Activated naive CD4-positive, alpha-beta T cell treated with anti-CD3 and anti-CD28 coated beads, Interleukin-2, amount 50 U/mL, for 72 hours (primary cell): ENCODE measurements at regions not wholly inside any gene's neighbourhood (a gene's known extent, or its start where the extent isn't known, plus 50 kb on each side); places are given as distances from the start of the nearest gene placed in this dataset.

Experiments
- ATAC-seq, 2 donors: fragments of 150-1000 bp; cut with Tn5 transposase; 2 replicates each; pipeline ENCODE4 v1.10.0; 2021; ENCODE audit warnings: mild to moderate bottlenecking in 2 of 2, moderate library complexity in 2 of 2
- DNase-seq, 2 donors: peaks; one replicate each; pipeline ENCODE4 v3.0.0; 2021 to 2022; ENCODE audit warnings: low spot score in 2 of 2
- H3K27ac Mint-ChIP-seq, 2 donors: one replicate each; pipeline ENCODE4 v1.8.0; 2022; ENCODE audit warnings: mild to moderate bottlenecking in 2 of 2, mixed read lengths in 2 of 2
- H3K36me3 Mint-ChIP-seq, 2 donors: one replicate each; pipeline ENCODE4 v1.8.0; 2022; ENCODE audit warnings: mixed read lengths in 2 of 2
- H3K9me3 Mint-ChIP-seq, 2 donors: one replicate each; pipeline ENCODE4 v1.8.0; 2022; ENCODE audit warnings: mixed read lengths in 2 of 2

DNA sequence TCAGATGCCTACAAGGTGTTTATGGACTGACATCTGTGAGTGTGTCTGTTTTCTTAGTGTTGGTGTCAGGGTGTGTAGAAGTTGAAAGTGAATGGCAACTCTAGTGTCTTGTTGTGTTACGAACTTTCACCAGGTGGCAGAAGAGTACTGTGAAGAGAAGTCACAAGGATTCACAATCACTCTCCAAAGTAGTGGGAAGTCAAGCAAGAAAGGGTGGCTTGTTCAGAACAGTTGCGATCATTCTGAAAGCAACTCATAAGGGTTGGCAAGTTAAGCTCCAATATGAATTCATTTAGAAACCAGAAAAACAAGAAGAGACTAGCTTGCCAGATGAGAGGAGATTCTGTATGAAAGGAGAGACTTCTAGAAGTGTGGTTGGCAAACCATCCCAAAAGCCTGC is 86.1 kb downstream of the FASLG start:
- ATAC-seq (peak; percentile 51 to 92), DNase-seq (peak in 1 of 2 donors; percentile 50)
- peaks cover 0 to 4% of the 10 kb centered on the region in 2 donors for H3K9me3 Mint-ChIP-seq
- peak overlapping the region in 1 of 2 donors; percentile 29 for H3K27ac Mint-ChIP-seq
- no peaks in the 10 kb centered on the region for H3K36me3 Mint-ChIP-seq

DNA sequence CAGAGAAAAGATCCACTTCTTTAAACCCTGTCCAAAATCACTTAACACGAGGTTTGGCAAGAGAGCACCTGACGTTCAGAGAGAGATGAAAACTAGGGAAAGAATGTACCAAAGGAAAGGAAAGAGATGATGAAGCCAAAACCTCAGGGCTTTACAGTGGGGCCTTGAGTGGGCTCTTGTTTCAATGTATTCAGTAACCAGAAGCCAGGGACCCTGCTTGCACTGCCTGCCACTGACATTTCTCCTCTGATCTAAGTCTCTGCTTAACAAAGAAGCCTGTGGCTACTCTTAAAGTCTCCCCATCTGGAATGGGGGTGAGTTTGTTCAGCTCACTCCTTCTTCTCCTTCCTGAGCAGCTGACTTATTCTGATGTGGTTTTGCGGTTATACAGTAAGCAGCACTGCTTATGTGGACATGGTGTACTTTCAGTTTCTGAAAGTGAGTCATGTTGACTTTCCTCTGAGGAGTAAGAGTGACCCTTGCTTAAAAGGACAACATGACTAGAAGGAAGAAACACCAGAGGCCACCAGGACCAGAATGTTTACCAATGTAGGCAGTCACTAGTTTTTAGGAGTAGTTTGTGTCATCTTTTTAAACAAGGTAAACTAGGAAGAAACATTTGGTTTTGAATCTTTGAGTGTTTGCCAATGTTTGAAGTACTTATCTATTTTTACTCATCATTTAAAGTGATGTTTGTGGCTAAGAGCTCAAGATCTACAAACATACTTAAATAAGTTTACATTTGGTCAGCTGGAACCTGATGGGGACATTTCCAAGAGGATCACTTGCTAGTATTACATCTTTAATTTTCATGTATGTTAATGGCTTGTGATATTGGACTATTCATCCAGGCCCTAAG is 87.4 kb downstream of the FASLG start:
- no peaks in the 10 kb centered on the region for H3K36me3 Mint-ChIP-seq
- ATAC-seq: peak; percentile 71 to 92
- H3K27ac Mint-ChIP-seq: peak overlapping the region in 1 of 2 donors; percentile 29
- DNase-seq: peak in 1 of 2 donors; percentile 57
- H3K9me3 Mint-ChIP-seq: peaks cover 0 to 4% of the 10 kb centered on the region in 2 donors

DNA sequence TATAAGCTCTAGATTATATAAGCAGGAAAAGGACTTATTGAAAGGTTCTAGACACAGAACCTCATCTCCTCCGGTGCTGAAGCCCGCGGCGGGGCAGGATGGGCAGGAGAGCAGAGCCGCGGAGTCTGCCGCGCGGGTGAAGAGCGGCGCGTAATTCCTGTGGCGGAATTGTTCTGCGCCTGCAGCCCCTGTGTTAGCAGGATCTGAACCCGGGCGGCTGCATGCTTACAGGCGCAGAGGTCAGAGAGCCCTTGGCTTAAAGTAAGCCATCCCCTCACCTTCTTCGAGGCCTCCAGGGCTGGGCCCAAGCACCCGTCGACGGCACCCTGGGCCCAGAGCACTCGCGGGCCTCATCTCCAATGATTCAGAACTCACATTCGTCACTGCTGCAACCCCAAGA is 89.3 kb downstream of the FASLG start:
- DNase-seq: no peak
- Mint-ChIP-seq H3K36me3 (no peaks in the 10 kb centered on the region), H3K9me3 (peaks cover 0 to 4% of the 10 kb centered on the region in 2 donors)

DNA sequence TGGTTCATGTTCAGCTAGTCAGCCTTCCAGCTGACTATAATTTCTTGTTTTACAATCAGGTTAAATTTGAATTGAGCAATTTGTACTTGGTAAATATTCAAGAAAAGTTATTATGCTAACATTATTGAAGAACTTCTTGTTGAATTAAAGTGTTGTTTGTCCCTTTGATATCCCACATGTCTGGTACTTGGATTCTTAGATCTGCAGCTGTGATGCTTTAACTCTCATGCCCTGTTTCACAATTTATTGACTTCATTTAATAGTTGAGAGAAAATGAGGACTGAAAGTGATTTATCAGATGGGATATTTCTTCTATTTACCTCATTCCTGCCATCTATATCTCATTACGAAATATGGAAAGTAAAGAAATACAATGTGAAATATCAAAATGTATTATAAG is 92.8 kb downstream of the FASLG start:
- no peaks in the 10 kb centered on the region for H3K36me3 Mint-ChIP-seq
- H3K9me3 Mint-ChIP-seq: peaks cover 0 to 4% of the 10 kb centered on the region in 2 donors
- DNase-seq (no peak), ATAC-seq (no peak)
- H3K27ac Mint-ChIP-seq: no peak overlapping the region

More for the DNA sequence above, 89.3 kb downstream of the FASLG start:
- ATAC-seq: no peak
- H3K27ac Mint-ChIP-seq: no peak overlapping the region

DNA sequence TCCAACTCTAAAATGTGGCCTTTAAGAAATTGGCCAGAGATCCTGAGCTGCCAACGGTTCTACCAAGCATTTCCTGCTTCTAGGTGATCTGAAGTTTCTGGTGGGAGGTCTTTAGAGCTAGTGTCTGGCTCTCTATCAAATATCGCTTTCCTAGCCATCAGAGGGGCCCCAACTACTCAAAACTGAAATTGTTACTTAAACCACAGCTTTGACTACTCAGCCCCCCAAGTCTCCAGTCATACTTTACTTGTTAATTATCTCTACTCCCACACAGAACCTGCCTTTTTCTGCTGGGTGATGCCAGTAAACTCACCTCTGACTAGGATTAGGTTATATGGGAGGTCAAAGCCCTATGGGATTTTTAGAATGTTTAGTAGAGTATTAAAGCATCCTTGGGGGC is 95.1 kb downstream of the FASLG start:
- peaks cover 0 to 5% of the 10 kb centered on the region in 2 donors for H3K36me3 Mint-ChIP-seq
- H3K9me3 Mint-ChIP-seq: no peaks in the 10 kb centered on the region
- H3K27ac Mint-ChIP-seq: no peak overlapping the region
- ATAC-seq (peak; percentile 72 to 87), DNase-seq (no peak)

DNA sequence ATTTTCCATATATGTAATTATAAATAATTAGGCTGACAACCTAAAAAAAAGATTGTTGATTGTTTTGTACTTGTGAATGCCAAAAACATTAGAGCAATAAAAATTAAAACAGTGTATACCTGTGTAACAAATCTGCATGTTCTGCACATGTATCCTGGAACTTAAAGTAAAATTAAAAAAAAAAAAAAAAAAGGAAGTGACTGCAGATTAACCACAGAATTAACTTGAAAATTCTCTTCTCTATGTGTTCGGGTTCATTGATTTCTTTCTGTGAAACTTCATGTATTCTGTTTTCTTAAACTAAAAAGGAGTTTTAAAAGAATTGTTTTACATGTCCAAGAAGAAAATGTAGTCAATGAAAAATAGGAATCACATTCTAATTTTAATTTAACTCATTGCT is 95.7 kb downstream of the FASLG start:
- H3K27ac Mint-ChIP-seq: no peak overlapping the region
- peaks cover 0 to 5% of the 10 kb centered on the region in 2 donors for H3K36me3 Mint-ChIP-seq
- ATAC-seq (no peak), DNase-seq (no peak)
- H3K9me3 Mint-ChIP-seq: no peaks in the 10 kb centered on the region

DNA sequence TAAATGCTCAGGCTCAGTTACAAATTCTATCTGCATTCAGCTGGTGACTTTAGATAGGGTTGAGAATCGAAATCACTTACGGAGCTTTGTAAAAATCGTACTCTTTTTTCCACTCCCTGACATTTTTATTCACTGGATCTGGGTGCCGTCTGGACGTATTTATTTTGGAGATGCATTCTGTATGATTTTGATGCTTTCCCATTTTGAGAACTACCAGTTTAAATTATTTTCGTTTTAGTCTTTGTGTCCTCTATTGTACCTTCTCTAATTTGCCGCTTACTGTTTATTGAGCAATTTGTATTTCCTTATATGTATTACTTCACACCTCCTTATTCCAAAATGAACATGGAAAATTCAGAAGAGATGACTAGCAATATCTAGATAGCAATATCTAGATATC is 96.2 kb downstream of the FASLG start:
- ATAC-seq: no peak
- no peak for DNase-seq
- no peak overlapping the region for H3K27ac Mint-ChIP-seq
- H3K36me3 Mint-ChIP-seq: peaks cover 0 to 5% of the 10 kb centered on the region in 2 donors
- H3K9me3 Mint-ChIP-seq: no peaks in the 10 kb centered on the region

DNA sequence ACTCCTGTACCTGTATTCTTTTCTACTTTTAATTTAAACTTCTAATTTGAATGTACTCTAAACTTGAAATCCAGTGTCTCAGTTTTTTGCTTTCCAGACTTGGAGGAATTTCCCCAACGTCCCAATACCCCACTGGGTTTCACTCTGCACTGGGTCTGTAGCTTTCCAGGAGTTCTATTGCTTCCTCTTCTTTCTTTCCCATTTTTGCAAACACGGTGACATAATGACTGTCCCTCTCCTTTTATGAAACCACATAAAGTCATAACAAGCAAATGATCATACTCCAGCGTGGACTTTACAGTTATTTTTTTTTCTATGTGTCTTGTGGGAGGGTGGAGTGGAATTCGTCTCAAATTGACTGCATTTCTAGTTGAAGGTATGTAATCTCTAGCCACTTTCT is 97.1 kb downstream of the FASLG start:
- no peak overlapping the region for H3K27ac Mint-ChIP-seq
- DNase-seq (no peak), ATAC-seq (peak; percentile 48 to 63)
- peaks cover 0 to 10% of the 10 kb centered on the region in 2 donors for H3K36me3 Mint-ChIP-seq
- H3K9me3 Mint-ChIP-seq: no peaks in the 10 kb centered on the region

DNA sequence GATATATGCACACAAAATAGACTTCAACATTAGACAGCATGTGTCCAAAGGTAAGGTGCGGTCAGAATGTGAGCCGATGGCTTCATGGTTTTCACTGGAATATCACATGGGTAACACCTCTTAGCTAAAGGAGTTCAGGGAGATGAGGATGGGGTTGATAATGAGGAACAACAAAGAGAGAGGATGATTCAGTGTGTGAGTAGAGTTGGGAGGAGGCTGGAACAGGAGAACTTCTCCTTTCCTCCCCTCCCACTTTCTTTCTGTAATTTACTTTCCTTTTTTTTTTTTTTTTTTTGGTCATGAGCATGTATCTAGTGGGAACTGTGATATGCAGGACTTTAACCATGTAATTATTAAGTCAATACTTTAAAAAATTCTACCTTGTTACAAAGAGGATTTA is 99.4 kb downstream of the FASLG start:
- Mint-ChIP-seq H3K36me3 (peaks cover 0 to 10% of the 10 kb centered on the region in 2 donors), H3K9me3 (peaks cover 0 to under 1% of the 10 kb centered on the region in 2 donors), H3K27ac (no peak overlapping the region)
- DNase-seq (no peak), ATAC-seq (no peak)

DNA sequence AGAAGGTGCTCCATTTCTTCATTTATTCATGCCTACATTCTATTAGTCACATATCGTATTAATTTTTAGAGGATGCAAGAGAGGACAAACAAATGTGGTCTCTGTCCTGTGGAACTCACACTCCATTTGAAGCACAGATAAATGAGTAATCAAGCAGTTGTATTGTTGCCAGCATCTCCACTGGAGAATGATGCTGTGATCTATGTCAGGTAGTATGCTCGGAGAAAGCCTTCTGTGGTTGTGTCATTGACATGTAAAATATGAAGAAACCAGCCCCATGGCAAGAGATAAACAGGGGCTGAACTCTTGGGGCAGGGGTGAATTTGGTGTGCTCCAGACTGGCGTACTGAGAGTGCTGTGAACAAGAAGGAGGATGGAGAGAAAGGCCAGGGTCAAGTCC is 101.2 kb downstream of the FASLG start:
- Mint-ChIP-seq H3K36me3 (peaks cover 0 to 10% of the 10 kb centered on the region in 2 donors), H3K9me3 (peaks cover 0 to 6% of the 10 kb centered on the region in 2 donors), H3K27ac (no peak overlapping the region)
- ATAC-seq (no peak), DNase-seq (no peak)

DNA sequence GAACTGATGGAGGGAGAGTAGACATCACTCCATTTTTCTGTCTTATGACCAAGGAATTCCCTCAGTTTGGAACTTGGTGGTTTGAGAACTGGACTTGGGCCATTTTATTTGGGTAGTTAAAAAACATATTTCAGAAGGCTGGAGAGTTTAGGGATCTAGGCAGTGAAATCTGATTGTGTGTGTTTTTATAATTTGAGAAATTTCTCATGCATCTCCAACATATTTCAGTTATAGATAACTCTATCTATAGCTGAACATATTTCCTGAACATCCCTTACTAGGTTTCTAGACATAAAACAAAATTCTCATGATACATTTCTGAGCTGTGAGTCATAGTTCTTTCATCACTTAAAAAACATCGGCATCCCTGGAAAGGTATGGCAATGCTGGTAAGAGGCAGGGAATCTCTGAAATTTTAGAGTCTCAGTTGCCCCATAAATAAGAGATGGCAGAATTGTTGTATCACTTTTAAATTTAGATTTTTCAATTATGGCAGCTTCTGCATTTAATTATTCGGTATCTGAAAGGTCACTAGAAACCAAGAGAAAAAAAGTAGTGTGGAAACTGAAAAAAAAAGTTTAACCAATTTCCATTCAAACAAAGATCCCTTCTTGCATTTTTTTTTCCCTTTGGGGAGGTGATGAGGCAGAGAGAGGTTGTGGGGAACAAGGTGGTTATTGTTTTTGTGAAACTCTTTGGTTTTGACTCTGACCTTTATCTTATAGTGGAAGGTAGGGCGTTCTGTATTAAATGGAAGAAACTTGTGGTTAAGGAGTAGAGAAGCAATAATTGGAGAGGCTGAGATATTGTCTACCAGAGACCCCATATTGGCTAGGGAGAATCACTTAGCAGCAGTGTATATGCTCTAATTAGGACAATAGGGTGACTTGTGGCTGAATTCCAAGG is 102.9 kb downstream of the FASLG start:
- peak; percentile 77 to 81 for ATAC-seq
- H3K9me3 Mint-ChIP-seq: peaks cover 0 to 6% of the 10 kb centered on the region in 2 donors
- DNase-seq: no peak
- H3K27ac Mint-ChIP-seq: peak overlapping the region in 1 of 2 donors; percentile 71
- H3K36me3 Mint-ChIP-seq: peaks cover 0 to 10% of the 10 kb centered on the region in 2 donors

DNA sequence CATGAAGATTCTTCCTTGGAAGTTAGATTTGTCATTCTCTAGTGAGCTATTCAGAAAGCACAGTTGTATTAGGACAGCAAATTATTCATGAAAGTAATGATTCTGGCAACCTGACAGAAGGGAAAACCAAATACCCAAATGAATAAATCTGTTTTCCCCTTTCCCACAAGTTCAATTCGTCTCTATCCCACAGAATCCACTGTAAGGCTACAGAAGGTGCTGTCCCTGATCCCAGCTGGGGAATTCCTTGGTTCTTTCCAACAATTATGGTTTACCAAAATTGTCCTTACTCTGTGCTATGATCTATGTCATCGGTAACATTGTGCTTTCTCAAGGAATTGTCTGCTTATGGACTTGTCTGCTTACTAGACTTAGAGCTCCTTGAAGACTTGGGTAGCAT is 104.2 kb downstream of the FASLG start:
- peaks cover 0 to 7% of the 10 kb centered on the region in 2 donors for H3K36me3 Mint-ChIP-seq
- peaks cover 0 to 6% of the 10 kb centered on the region in 2 donors for H3K9me3 Mint-ChIP-seq
- peak overlapping the region in 1 of 2 donors; percentile 71 for H3K27ac Mint-ChIP-seq
- DNase-seq (no peak), ATAC-seq (peak in 1 of 2 donors; percentile 65)

DNA sequence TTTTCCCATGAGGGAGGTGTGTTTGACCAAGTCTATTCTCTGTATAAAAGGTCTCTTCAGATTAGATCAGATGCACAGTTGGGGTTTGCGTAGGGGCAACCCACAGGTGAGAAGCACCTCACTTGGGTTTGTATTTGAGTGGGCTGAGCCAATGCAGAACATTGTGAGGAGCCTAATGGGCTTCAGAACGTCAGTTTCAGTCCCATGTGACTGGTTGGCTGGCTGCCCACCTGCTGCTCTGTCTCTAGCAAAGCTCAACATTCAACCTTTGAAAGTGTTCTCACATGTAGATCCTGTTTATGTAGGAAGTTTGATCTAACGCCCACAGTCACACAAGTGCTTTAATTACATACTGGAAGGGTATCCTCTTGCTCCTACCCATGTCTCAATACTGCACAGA is 105.5 kb downstream of the FASLG start:
- no peak for DNase-seq
- H3K9me3 Mint-ChIP-seq: peaks cover 0 to 6% of the 10 kb centered on the region in 2 donors
- H3K36me3 Mint-ChIP-seq: peaks cover 0 to 4% of the 10 kb centered on the region in 2 donors
- peak; percentile 36 to 39 for ATAC-seq
- H3K27ac Mint-ChIP-seq: no peak overlapping the region

DNA sequence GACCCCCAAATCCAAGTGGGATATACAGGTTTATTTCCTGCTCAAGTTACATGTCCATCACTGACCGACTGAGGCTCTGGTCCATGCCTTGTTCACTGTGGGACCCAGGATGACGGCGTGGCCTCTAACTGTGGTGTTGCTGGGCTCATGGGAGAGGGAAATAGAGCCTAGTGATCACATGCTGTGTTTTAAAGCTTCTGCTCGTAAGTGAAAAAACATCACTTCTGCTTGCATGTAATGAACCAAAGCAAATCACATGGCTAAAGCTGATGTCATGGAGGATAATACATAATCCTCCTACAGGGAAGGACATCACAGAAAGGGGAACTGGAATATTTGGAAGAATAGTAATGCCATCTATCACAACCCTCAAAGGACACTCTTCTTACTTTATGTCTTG is 107.6 kb downstream of the FASLG start:
- DNase-seq (no peak), ATAC-seq (no peak)
- Mint-ChIP-seq H3K36me3 (no peaks in the 10 kb centered on the region), H3K9me3 (peaks cover 0 to 6% of the 10 kb centered on the region in 2 donors), H3K27ac (no peak overlapping the region)

DNA sequence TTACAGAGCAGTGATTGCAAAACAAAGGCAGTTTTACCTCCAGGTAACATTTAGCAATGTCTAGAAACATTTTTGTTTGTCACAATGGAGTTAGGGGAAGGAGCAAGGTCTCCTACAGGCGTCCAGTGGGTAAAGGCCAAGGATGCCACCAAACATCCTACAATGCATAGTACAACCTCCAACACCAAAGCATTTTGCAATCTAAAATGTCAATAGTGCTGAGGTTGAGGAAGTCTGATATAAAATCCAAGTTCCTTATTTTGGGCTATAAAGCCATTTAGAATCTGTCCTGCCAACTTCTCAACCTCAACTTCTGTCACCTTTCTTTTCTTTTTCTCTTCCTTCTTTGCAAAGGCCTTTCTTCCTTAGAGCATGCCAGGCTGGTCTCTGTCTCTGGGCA is 111.2 kb downstream of the FASLG start:
- no peaks in the 10 kb centered on the region for H3K36me3 Mint-ChIP-seq
- ATAC-seq: no peak
- H3K9me3 Mint-ChIP-seq: no peaks in the 10 kb centered on the region
- DNase-seq: no peak
- H3K27ac Mint-ChIP-seq: no peak overlapping the region

DNA sequence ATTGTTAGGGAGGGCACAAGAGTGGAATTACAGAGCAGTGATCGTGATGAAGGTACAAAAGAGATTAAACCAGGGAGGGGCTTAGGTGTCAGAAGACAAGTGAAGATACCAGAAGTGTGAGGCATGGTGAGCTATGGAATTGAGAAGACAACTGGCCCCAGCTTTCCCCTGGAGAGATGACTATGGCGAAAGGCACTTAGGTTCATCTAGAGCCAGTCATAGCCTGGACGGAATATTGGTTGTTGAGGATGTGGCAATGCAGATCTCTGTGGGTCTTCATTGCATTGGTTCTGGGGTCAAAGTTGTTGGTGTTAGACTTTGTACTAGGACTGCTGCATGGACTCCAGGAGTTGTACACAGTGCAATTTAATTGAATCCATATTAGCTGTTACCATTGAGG is 115.7 kb downstream of the FASLG start:
- H3K36me3 Mint-ChIP-seq: no peaks in the 10 kb centered on the region
- no peak overlapping the region for H3K27ac Mint-ChIP-seq

DNA sequence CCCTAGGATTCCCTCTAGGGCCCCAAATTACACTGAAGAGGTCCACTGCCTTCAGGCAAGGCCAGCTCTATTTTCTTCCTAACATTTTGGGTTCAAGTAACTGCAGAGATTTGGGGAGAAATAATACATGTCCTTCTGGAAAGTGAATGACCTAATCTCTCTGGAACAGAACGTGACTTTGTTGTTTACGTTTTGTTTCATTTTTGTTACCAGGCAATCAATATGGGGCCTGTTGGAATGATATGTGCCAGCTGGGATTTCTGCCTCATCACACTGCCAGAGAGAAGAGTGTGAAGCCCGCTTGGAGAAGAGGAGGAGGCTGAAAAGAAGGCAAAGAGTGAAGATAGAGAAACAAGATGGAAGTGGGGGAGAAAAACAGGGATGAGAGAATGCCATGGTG is 116.7 kb downstream of the FASLG start:
- H3K36me3 Mint-ChIP-seq: no peaks in the 10 kb centered on the region
- no peaks in the 10 kb centered on the region for H3K9me3 Mint-ChIP-seq
- ATAC-seq (no peak), DNase-seq (no peak)
- no peak overlapping the region for H3K27ac Mint-ChIP-seq

More for the DNA sequence above, 115.7 kb downstream of the FASLG start:
- DNase-seq (no peak), ATAC-seq (no peak)
- H3K9me3 Mint-ChIP-seq: no peaks in the 10 kb centered on the region
